HG02970 (cell line): ENCODE measurements at regions not wholly inside any gene's neighbourhood (a gene's known extent, or its start where the extent isn't known, plus 50 kb on each side); places are given as distances from the start of the nearest gene placed in this dataset.

ENCODE experiments used
- ATAC-seq: cut with Tn5 transposase; IDR thresholded peaks from one replicate; pipeline ENCODE4 v1.9.1; 2021; ENCODE audit warnings: mild to moderate bottlenecking, moderate library complexity, moderate number of reproducible peaks; ENCODE audit not compliant: unreplicated experiment, low FRiP score

DNA sequence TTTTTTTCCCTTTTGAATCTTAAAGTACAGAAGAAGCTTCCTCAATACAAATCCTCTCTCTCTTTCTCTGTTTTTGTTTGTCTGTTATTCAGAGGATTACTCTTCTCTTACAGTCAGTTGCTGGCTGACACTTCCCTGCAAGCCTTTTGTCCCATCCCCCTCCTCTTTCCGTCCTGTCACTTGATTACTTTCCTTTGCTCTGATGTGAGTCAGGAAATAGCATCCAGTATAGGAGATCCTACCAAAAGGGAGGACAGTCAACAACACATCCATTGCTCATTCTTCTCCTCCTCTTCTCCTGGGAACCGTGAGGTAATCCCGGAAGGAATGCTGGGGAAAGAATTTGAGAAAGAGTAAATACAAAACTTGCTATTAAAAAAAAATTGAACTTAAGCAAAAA is 79.3 kb upstream of the SCN7A start:
- no peak for ATAC-seq

DNA sequence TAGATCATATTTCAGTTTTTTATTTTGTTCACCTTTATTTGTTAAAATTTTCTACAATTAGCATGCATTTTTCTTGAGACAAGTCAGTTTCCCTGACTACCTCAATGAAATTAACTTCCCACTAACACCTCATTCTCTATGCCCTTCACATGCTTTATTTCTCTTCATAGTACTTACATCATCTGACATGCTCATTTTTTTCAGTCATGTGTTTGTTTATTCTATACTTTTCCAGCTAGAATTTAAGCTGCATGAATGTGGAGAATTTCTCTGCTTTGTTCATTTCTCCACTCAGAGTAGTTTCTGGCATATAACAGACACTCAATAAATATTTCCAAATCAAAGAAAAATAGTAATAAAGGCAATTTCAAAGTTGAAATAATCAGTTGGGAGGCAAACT is 78.9 kb upstream of the SCN7A start:
- ATAC-seq, result no peak

DNA sequence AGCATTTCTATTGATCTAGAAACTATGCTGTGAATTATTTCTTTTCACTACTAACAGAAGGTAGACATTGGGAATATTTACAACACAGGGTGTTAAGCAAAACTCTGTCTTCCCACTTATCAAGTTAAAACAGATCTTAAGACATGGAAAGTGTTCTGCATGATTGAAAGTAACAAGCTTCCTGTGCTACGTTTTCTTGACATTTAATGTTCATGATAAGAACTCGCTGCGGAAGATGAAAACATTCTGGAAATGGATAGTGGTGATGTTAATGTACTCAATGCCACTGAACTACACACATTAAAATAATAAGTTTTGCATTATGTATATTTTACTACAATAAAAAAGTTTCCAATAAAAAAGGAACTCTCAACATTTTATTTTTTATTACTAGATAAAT is 74.4 kb upstream of the SCN7A start:
- no peak for ATAC-seq

DNA sequence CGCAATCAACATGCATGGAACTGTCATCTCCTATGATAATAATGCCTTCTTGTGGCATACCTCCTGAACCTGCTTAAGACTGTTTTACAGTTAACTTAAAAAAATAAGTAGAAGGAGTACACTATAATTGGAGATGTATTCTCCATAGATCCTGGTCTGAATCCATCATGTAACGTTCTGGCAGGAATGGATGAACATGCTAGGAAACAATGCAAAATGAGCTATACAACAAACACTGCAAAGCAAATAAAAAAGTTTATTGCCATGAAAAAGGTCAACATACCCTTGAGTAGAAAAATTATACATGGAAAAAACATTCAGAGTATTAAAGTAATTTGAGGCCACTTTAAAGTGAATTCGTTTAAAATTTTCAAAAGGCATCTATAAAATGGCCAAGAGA is 71.5 kb upstream of the SCN7A start:
- no peak for ATAC-seq

DNA sequence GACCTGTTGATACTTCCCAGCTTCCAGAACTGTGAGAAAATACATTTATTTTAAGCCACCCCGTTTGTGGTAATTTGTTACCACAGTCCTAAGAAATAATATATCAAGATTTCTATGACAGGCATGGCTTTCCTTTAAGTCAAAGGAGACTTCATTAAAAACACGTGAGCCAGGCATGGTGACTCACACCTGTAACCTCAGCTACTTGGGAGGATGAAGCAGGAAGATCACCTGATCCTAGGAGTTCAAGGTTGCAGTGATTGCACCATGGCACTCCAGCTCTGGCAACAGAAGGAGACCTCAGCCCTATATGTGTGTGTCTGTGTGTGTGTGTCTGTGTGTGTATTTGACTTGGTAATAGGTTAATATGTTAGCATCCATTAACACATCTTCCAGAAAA is 69.8 kb upstream of the SCN7A start:
- ATAC-seq, result no peak

DNA sequence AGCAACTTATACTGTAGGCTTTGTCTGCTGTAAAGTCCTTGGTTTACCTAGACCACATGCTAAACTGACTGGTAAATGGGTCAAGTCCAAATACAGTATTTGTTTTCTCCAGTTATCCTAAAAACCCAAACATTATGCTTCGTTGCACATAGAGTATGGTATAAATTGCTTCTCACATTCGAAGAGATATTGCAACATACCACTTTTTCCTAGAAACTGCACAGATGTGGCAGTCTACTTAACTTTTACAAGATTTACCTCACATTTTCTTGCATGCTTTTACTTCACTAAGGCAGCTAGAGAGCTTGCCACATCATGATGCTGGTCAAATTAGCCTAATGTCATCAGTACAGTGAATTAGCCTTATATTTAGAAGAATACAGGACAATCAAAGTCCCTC is 66.0 kb upstream of the SCN7A start:
- ATAC-seq, result no peak

DNA sequence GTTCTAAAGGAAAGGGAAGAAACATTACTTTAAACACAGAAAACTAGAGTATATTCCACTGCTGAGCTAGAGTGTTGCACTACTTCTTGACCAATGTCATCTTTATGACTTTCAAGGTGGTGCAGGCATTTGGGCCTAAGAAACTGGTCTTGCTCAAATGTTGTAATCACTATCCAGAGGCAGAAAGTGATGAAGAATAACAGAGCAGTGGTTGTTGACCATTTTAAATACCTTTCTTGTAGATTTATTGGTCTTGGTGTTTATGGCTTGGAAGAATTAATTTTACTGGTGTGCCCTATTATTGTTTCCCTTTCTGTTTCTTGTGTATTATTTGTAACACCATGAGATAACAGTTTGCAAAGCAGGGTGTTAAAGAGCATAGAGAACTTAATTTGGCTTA is 56.9 kb upstream of the SCN7A start:
- no peak for ATAC-seq

DNA sequence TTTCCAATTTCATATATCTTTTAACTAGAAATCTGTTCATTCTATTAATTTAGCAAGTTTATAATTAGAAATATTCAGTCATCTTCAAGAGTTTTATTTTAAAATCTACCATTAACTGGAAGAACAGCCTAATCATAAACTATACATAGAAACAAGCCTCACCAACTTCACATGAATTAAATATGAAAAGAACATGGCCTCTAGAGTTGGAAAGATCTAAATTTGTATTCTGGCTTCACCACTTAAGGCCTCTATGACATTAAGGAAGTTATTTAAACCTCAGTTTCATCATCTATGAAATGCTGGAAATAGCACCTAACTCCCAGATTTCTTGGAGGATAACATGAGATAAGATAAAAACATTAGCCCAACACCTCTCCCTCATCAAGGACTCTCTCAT is 51.4 kb upstream of the SCN7A start:
- ATAC-seq, result no peak
